Chondrocyte (in vitro differentiated cells): ENCODE measurements at regions not wholly inside any gene's neighbourhood (a gene's known extent, or its start where the extent isn't known, plus 50 kb on each side); places are given as distances from the start of the nearest gene placed in this dataset.
"Not testable (repeated sequence)": the region's sequence is repeated elsewhere in the genome, so short reads cannot be mapped to it uniquely, and the experiment has no call there.

Experiments used
- DNase-seq: peaks from one replicate; pipeline ENCODE4 v3.0.0; 2021; ENCODE audit warnings: mixed read lengths, low spot score
- H3K27ac Mint-ChIP-seq: one replicate; pipeline ENCODE4 v1.8.0; 2021; ENCODE audit warnings: mild to moderate bottlenecking, moderate library complexity, mixed read lengths; ENCODE audit not compliant: unreplicated experiment
- H3K27me3 Mint-ChIP-seq: 2 replicates; pipeline ENCODE4 v1.8.0; 2021; ENCODE audit warnings: low read depth, mixed read lengths
- H3K36me3 Mint-ChIP-seq: 2 replicates; pipeline ENCODE4 v1.8.0; 2021; ENCODE audit warnings: low read depth, mixed read lengths
- H3K4me1 Mint-ChIP-seq: 2 replicates; pipeline ENCODE4 v1.8.0; 2021; ENCODE audit warnings: low read depth, mild to moderate bottlenecking, mixed read lengths
- H3K4me3 Mint-ChIP-seq: one replicate; pipeline ENCODE4 v1.8.0; 2021; ENCODE audit warnings: mild to moderate bottlenecking, moderate library complexity, mixed read lengths; ENCODE audit not compliant: unreplicated experiment
- H3K9me3 Mint-ChIP-seq: 2 replicates; pipeline ENCODE4 v1.8.0; 2021; ENCODE audit warnings: low read depth, mixed read lengths
- TF ChIP-seq, protein P1 (sequence below): fragments of 200-600 bp; sonication (generic); IDR thresholded peaks from 2 replicates; pipeline ENCODE4 v1.5.0; 2021; ENCODE audit warnings: antibody characterized with exemption, mild to moderate bottlenecking, moderate library complexity

DNA sequence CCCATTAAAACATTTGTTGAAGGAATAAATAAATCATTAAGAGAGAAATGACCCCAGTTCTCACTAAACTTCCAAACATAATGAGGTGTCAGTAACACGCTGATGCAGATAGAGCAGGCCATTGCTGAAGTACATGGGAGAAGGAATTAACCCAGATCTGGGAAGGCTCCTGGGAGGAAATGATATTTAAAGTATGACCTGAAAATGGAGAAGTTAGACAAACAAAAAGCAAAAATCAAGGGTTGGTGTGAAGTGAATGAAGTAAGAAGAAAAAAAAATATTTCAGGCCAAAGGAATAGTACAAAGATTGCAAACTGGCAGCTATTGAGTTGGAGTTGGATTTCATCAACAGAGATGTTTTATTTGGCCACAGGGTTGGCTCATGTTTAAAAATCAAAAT is 71.4 kb downstream of the RGS2 start:
- H3K4me1 Mint-ChIP-seq = peaks cover 43% of the 10 kb centered on the region
- no peak for DNase-seq
- H3K4me3 Mint-ChIP-seq = no peak overlapping the region
- no peaks in the 10 kb centered on the region for H3K36me3 Mint-ChIP-seq
- TF ChIP-seq, protein P1, sequence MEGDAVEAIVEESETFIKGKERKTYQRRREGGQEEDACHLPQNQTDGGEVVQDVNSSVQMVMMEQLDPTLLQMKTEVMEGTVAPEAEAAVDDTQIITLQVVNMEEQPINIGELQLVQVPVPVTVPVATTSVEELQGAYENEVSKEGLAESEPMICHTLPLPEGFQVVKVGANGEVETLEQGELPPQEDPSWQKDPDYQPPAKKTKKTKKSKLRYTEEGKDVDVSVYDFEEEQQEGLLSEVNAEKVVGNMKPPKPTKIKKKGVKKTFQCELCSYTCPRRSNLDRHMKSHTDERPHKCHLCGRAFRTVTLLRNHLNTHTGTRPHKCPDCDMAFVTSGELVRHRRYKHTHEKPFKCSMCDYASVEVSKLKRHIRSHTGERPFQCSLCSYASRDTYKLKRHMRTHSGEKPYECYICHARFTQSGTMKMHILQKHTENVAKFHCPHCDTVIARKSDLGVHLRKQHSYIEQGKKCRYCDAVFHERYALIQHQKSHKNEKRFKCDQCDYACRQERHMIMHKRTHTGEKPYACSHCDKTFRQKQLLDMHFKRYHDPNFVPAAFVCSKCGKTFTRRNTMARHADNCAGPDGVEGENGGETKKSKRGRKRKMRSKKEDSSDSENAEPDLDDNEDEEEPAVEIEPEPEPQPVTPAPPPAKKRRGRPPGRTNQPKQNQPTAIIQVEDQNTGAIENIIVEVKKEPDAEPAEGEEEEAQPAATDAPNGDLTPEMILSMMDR = no peak
- peaks cover 3% of the 10 kb centered on the region for H3K9me3 Mint-ChIP-seq
- H3K27ac Mint-ChIP-seq = peak overlapping the region; percentile 80
- H3K27me3 Mint-ChIP-seq = no peaks in the 10 kb centered on the region

DNA sequence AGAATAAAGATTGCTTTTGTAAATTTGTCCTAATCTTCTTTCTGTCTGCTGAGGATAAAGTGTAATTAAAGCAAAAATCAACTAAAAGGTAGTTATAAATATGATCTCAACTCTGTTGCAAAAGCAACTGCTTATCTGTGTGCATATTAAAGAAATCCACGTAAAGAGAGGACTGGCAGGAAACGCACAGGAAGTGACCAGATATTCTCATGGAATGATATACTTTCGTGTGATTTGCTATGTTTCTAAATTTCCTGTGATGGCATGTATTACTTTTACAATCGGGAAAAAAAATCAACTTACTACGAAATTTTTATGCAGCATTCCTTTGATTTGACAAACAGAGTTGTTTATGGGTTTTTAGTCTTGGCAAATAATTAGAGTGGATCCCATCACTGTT is 75.4 kb downstream of the RGS2 start:
- H3K4me1 Mint-ChIP-seq = peaks cover 23% of the 10 kb centered on the region
- no peak overlapping the region for H3K27ac Mint-ChIP-seq
- H3K9me3 Mint-ChIP-seq = peaks cover 6% of the 10 kb centered on the region
- DNase-seq = no peak
- TF ChIP-seq, protein P1 = no peak
- no peaks in the 10 kb centered on the region for H3K36me3 Mint-ChIP-seq
- no peak overlapping the region for H3K4me3 Mint-ChIP-seq
- no peaks in the 10 kb centered on the region for H3K27me3 Mint-ChIP-seq

DNA sequence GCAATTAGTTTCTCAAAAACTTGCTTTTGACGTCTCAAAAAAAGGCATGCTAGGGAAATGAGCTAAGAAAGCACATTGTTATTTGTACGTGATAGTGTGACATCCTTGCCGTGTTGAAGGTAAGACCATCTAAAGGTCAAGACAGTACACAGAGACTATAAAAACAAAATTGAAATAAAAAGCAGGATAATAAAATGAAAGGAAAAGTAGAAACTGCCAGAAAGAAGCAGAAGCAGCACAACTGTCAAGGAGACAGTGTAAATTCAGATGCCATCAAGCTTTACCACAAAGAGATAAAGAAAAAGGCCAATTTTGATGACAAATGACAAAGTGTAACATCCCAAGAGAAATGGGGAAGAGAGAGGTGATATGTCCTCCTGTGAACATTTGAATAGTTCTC is 76.5 kb downstream of the RGS2 start:
- H3K27ac Mint-ChIP-seq, H3K4me3 Mint-ChIP-seq, H3K27me3 Mint-ChIP-seq, H3K9me3 Mint-ChIP-seq, DNase-seq, H3K36me3 Mint-ChIP-seq: not testable (repeated sequence)
- peaks cover 11% of the 10 kb centered on the region for H3K4me1 Mint-ChIP-seq

DNA sequence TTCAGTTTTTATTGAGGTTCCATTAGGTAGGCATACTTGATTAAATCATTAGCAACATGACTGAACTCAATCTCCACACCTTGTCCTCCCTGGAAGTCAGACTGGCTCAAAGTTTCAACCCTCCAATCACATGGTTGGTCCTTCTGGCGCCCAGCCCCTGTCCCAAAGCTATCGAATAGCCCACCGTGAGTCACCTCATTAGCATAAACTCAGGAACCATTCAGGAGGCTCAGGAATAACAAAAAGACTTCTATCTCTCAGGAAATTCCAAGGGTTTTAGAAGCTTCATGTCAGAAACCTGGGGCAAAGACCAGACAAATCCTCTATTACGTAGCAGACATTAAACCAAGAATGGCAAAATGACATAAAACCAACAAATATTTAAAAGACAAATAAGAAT is 78.6 kb downstream of the RGS2 start:
- TF ChIP-seq, protein P1 = no peak
- no peak overlapping the region for H3K27ac Mint-ChIP-seq
- H3K4me3 Mint-ChIP-seq = no peak overlapping the region
- DNase-seq = no peak
- no peaks in the 10 kb centered on the region for H3K27me3 Mint-ChIP-seq
- H3K36me3 Mint-ChIP-seq = no peaks in the 10 kb centered on the region
- peaks cover 5% of the 10 kb centered on the region for H3K4me1 Mint-ChIP-seq
- peaks cover 6% of the 10 kb centered on the region for H3K9me3 Mint-ChIP-seq

DNA sequence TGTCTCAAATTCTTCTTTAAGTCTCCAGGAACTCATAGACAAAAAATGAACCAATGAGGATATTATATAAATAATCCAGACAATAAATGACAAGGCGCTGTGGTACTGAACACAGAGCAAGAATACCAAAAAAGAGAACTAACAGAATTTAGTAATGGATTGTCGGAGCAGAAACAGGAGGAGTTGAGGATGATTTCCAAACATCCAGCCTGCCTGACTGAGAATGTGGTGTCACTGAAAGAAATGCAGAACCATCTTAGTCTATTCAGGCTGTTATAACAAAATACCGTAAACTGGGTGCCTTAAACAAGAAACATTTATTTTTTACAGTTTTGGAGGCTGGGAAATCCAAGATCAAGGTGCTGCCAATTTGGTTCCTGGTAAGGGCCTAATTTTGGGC is 79.7 kb downstream of the RGS2 start:
- H3K4me1 Mint-ChIP-seq = peaks cover 15% of the 10 kb centered on the region
- TF ChIP-seq, protein P1 = no peak
- H3K27me3 Mint-ChIP-seq = no peaks in the 10 kb centered on the region
- H3K4me3 Mint-ChIP-seq = no peak overlapping the region
- peaks cover 6% of the 10 kb centered on the region for H3K9me3 Mint-ChIP-seq
- no peak for DNase-seq
- peaks cover 2% of the 10 kb centered on the region for H3K36me3 Mint-ChIP-seq
- H3K27ac Mint-ChIP-seq = no peak overlapping the region

DNA sequence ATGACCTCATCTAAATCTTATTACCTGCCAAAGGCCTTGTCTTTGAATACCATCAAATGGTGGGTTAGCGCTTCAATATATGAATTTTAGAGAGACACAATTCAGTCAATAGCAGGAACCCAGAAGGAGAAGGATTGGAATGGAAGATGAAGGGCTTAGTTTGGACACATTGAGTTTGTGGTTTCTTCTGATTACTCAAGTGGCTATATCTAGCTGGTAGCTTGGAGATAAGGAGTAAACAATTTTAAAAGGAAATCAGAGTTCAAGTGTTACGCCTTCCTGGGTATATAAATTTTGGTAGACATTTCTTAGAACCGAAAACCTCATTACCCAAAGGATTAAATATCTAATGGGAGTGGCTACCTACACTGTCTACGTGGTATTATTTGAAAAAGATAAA is 80.2 kb downstream of the RGS2 start:
- Mint-ChIP-seq H3K27me3 (no peaks in the 10 kb centered on the region), H3K27ac (no peak overlapping the region)

More for the DNA sequence above, 80.2 kb downstream of the RGS2 start:
- Mint-ChIP-seq H3K4me1 (peaks cover 16% of the 10 kb centered on the region), H3K4me3 (no peak overlapping the region), H3K36me3 (peaks cover 2% of the 10 kb centered on the region), H3K9me3 (peaks cover 6% of the 10 kb centered on the region)
- TF ChIP-seq, protein P1 = no peak
- DNase-seq = no peak
